ENCODE measurements at regions not wholly inside any gene's neighbourhood (a gene's known extent, or its start where the extent isn't known, plus 50 kb on each side); places are given as distances from the start of the nearest gene placed in this dataset.

DNA sequence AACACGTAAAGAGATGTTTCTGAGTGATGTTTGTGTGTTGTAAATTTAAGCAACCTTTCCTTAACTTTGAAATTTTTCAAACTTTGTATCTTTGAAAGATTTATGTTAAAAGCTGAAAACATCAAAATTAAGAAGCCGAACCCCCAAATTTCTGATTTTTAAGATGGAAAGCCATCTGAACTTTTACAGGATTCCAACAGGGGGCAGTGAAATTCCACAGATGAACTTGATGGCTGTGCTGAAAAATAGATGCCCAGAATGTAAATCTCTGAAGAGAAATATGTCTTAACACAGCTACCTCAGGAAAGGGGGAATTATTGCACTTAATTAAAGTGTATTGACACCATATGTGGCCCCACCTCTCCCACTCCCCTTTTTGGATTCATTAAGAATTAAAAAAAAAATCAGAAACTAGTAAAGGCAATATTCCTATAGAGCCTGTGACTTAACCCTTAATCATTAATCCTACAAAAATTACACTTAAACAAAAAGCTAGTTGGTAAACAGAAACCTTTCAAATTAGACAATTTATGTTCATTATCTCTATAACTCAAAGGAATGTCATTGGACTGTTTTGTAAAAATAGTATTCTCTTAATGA lies 597.9 kb downstream of the KCNJ2 start:
- DNase-seq = no peak

GRCh38 chr17:70769956-70770355 lies 600.6 kb downstream of the KCNJ2 start:
- no peak for DNase-seq

DNA sequence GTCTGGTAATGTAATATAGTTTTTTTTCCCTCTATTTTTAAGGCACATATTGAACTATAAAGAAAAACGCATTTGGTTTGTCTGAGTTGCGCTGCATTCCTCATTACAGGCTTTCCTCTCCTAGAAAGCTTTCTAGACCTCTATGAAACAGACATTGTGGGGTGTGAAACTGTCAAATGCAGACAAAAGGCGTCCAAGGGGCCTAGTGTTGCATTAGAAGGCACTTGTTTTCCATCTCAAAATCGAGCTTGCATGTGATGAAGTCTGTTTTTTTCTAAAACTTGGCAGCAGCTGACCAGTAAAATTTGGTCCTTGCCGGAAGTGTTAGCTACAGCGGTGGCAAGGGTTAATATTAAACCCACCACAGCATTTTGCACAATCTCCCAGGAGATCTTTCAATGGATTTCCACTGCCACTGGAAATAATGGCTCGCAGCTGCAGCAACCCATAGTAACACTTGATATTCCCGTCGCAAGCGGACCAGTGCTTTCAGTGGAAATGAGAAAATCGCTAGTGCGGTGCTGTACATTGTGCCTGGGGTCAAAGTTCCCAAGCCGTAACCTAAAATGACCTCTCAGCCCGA lies 602.6 kb downstream of the KCNJ2 start:
- no peak for DNase-seq

DNA sequence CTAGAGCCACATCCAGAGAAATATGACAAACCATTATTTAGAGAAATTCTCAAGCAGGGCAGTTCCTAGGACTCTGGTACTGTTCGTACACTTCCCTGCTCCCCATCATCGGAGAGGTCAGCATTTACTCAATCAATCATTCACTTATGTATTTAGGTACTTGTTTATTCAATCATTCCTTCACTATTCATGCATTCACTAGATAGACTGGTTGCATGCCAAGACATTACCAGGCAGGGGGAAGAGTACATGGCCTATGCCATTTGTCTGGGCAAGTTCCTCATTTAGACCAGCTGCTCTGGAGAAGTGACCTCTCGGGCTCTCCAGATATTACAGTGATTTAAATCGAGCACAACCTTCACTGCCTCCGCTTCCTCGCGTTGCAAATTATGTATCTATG lies 603.4 kb downstream of the KCNJ2 start:
- no peak for DNase-seq

DNA sequence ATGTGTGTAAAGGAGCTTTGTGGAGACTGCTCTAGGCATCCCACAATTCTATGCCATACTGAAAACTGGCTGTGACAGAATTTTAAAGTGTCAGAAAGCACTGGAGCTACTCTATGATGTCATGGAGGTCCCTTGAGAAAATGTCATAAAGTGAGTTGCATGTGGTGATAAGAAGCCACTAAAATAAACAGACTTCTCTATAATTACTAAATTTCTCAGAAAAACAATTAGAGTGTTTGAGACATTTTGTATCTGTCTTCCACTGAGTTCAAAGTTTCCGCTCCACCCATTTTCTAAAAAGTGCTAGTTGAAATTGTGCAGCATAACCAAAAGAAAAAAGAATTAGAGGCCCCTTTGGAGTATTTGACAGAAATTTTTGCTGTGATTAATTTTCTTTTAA lies 603.9 kb downstream of the KCNJ2 start:
- no peak for DNase-seq

DNA sequence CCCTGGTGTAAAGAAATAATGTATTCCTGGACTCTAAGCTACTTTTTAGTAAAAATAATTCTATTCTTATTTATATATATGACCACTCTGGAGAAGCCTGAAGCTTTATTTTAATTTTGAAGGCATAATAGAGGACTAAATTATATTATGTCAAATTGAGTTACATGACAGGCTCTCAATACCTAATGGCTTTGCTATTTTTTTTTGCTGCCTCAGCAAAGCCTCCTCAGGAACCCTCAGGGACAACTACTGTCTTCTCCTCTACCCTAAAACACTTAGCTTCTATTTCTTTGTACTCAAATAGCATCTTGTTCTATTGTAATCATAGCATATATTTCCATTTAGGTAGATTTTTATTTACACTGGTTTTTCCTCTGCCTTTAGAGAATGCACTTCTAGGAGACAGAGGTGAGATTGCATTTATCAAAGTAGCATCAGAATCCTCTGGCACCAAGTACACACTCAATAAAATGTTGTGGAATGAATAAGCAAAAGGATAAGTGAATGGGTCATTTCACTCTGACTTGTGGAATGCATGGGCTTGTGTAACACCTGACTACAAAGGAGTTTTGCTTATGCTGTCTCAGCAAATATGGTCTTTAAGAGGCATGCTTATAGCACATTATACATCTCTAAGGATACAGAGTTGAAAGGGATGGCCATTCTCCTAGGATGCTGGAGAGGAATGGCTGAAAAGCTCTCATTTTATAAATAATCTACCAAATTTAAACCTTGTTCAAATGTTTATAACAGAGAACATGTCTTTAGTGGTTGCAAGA lies 605.2 kb downstream of the KCNJ2 start:
- no peak for DNase-seq

DNA sequence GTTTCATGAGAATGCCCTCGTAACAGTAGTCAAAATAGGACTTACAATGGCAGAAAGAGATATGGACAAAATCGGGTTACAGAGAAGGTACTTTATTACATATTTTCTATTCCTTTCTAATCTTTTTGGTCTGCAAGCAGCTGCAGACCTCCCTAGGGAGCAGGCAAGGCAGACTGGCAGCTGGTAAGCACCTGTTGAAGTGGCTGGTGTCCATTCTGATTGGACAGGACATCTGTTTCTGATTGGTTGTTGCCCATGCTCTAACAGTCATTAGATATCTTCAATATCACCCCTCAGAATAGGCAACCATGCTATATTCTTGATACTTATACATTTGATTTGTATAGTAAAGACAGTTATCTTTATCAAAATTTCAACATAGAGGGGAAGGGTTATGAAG lies 606.3 kb downstream of the KCNJ2 start:
- DNase-seq = no peak

- DNase-seq = no peak
These were observed 607.1 kb downstream of the KCNJ2 start for GRCh38 chr17:70776441-70776840.

DNA sequence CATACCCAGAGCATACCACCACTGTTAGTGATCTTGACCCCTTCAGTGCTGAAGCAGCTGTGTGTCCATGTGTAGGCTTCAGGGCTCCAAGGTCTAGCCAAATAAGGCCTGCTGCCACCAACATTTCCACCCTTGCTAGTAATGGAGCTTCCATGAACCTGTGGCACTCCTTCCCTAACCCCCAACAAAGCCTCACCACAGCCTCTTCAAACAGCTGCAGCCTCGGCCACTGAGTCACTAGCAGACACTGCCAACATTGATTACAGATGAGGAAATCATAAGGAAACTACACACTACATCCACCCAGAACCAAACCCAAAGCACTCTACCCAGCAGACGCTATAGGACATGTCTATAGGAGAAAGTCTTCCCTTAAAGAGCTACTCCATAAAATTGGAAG lies 610.7 kb downstream of the KCNJ2 start:
- no peak for DNase-seq

DNA sequence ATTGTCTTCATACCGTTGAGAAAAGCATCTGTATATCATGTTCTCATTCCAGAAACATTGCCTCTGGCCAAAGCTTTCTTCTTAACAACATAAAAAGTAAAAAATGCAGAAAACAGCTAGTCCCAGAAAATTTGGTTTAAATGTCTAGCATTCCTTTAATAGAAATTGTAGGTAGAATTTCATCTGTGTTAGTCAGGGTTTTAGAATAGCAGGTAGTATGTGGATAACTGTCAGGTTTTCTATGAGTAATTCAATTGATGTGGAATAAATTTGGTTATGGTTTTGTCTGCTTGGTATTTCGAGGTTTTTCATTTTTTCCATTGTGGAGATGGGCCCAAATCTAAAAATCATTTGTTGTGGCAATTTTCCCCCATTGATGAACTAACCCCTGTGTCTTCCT lies 616.7 kb downstream of the KCNJ2 start:
- DNase-seq = no peak

- DNase-seq = no peak
These were observed 618.5 kb downstream of the KCNJ2 start for GRCh38 chr17:70787721-70788300.

GRCh38 chr17:70791748-70792443 lies 622.6 kb downstream of the KCNJ2 start:
- no peak for DNase-seq

DNA sequence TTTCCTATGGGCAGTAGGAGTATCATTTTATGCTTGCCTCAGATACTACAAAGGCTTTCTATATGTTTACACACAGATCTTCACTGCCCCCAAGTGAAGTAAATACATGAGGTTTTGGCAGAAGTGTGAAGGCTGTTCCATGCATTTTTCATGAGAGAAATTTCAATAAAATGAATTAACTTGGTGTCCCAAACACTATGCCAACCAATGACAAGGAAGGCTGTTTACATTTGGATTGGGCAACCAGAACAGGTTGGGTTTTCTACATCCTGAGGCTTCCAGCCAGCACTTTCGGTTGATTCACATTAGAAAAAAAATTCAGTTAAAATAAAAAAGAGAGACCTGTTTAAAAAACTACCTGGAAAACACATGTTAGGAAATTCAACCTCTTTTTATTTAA lies 625.4 kb downstream of the KCNJ2 start:
- no peak for DNase-seq

- no peak for DNase-seq
These were observed 626.3 kb downstream of the KCNJ2 start for GRCh38 chr17:70795620-70796019.

DNA sequence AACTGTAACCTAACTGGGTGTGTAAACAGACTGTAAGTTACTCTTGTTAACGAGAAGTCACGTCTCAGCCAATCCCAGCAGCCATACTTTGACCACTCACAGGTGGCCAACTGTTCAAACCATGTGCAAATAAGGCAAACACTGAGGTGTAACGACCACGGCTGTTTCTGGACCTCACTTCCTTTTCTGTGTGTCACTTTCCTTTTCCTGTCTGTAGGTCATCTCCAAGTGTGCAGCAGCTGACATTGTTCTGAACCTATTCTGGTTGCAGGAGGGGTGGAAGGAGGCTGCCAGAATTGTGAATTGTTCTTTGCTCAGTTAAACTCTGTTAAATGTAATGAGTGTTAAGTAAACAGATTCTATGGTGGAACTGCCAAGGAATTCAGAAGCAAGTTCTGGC lies 627.4 kb downstream of the KCNJ2 start:
- DNase-seq = no peak

DNA sequence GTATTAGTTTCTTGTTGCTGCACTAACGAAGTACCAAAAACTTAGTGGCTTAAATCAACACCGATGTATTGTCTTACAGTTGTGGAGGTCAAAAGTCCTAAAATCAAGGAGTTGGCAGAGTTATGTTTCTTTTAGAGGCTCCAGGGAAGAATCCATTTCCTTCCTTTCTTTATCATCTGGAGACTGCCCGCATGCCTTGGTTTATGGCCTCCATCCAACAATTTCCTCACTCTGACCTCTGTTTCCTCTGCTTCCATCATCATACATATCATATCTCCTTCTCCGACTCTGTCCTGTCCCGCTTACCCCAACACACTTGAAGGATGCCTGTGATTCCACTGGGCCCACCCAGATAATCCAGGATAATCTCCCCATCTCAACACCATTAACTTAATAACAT lies 627.8 kb downstream of the KCNJ2 start:
- no peak for DNase-seq

DNA sequence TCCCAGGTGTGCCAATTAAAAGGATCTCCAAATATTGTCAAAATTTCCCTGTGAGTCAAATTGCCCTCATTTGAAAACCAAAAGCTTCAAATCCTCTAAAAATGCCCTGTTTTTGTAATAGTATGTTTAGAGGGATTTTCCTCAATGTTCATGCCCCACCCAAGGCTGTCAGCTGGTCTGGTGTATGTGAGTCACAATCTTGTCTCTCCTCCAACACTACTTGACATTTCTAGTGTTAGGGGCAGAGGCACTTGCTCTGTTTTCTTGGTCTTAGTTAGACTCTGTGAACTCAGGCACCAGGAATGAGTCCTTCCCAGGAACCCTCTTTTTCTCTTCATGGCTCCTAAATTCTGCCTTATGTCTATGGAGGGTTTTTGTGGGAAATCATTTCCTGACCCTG lies 634.8 kb downstream of the KCNJ2 start:
- no peak for DNase-seq

DNA sequence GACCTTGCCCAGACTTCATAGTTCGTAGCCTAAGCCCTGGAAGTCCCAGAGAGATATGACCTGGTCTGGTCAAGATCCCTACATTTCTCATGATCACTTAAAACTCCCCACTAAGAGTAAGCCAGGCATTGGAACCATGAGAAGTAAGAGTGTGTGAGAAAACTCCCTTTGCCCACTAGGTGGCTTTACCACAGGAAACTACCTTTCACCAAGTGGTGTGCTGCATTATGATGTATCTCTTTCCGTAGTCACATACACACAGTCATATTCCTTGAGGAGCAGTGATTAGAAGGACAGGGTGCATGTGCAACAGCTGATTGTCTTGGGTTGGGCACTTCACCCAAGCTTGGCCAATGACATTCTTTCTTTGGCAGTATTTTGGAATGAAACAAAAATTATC lies 639.3 kb downstream of the KCNJ2 start:
- no peak for DNase-seq

DNA sequence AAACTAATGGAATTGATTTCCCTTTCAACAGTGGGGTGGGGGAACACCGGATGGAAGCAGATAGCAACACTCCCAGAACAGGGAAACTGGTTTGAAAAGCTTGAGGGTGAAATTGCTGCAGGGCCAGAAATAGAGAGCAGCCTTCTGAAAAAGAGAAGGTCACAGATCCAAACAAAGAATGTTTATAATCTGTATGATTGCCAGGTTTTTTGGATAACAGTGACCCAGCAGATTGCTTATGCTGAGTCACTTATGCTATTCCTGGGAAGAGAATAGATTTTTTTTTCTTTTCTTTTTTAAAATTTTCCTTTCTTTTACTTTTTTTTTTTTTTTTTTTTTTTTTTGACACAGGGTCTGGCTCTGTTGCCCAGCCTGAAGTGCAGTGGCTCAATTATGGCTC lies 641.3 kb downstream of the KCNJ2 start:
- no peak for DNase-seq

DNA sequence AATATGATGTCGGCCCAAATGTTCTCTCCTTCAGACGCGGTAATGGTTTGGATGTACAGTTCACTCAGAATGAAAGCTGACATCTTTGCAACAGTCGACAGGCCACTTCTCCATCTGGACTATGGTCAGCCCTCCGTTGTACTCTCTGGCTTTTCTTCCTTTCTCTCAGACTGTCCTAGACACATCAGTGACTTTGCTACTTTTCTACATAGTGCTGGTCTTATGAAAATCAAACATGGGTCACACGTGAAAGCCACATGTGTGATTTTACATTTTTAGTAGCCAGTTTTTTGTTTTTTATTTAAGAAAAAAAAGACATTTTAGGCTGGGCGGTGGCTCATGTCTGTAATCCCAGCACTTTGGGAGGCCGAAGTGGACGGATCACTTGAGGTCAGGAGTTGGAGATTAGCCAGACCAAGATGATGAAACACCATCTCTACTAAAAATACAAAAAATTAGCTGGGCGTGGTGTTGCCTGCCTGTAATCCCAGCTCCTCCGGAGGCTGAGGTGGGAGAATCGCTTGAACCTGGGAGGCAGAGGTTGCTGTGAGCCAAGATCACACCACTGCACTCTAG lies 644.1 kb downstream of the KCNJ2 start:
- DNase-seq = no peak

- no peak for DNase-seq
These were observed 649.9 kb downstream of the KCNJ2 start for GRCh38 chr17:70819183-70819582.

DNA sequence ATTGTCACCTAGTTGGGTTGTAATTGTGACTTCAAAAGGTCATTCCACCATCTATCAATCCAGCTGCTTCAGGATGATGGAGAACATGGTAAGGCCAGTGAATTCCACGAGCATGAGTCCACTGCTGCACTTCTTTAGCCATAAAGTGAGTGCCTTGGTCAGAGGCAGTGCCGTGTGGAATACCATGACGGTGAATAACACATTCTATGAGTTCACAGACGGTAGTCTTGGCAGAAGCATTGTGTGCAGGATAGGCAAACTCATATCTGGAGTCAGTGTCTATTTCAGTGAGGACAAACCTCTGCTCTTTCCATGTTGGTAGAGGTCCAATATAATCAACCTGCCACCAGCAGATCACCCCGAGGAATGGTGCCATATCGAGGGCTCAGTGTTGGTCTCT lies 650.9 kb downstream of the KCNJ2 start:
- no peak for DNase-seq

All from stimulated activated CD8-positive, alpha-beta memory T cell treated with anti-CD3 and anti-CD28 coated beads, Interleukin-4, amount 100 ng/mL, for 48 hours (primary cell).